DMS79 (cell line): ENCODE measurements at regions not wholly inside any gene's neighbourhood (a gene's known extent, or its start where the extent isn't known, plus 50 kb on each side); places are given as distances from the start of the nearest gene placed in this dataset.

Experiments
- DNase-seq: peaks from one replicate; lab custom pipeline; 2025; lab: John Stamatoyannopoulos, UW

GRCh38 chr2:15701991-15702390 is 110.3 kb downstream of the DDX1 start:
- no peak for DNase-seq

GRCh38 chr2:15702452-15702851 is 110.8 kb downstream of the DDX1 start:
- DNase-seq, result no peak

GRCh38 chr2:15703365-15703869 is 111.7 kb downstream of the DDX1 start:
- no peak for DNase-seq

- DNase-seq, result no peak
These were observed 112.6 kb downstream of the DDX1 start for GRCh38 chr2:15704086-15704787.

- no peak for DNase-seq
These were observed 113.1 kb downstream of the DDX1 start for GRCh38 chr2:15704788-15705115.

GRCh38 chr2:15705310-15705709 is 113.6 kb downstream of the DDX1 start:
- DNase-seq, result no peak

- no peak for DNase-seq
These were observed 114.2 kb downstream of the DDX1 start for GRCh38 chr2:15705839-15706386.

- DNase-seq, result no peak
These were observed 114.8 kb downstream of the DDX1 start for GRCh38 chr2:15706424-15706823.

- no peak for DNase-seq
These were observed 115.4 kb downstream of the DDX1 start for GRCh38 chr2:15706986-15707632.

GRCh38 chr2:15708161-15708560 is 116.5 kb downstream of the DDX1 start:
- no peak for DNase-seq

GRCh38 chr2:15708865-15709820 is 117.5 kb downstream of the DDX1 start:
- no peak for DNase-seq

GRCh38 chr2:15711126-15711860 is 119.6 kb downstream of the DDX1 start:
- DNase-seq, result no peak

GRCh38 chr2:15712551-15713342 is 121.1 kb downstream of the DDX1 start:
- no peak for DNase-seq

GRCh38 chr2:15713475-15713874 is 121.8 kb downstream of the DDX1 start:
- DNase-seq, result no peak

- DNase-seq, result no peak
These were observed 122.3 kb downstream of the DDX1 start for GRCh38 chr2:15714002-15714401.

GRCh38 chr2:15714609-15715008 is 122.9 kb downstream of the DDX1 start:
- DNase-seq, result no peak

- no peak for DNase-seq
These were observed 123.9 kb downstream of the DDX1 start for GRCh38 chr2:15715596-15715995.

- DNase-seq, result no peak
These were observed 126.7 kb downstream of the DDX1 start for GRCh38 chr2:15718103-15718943.

GRCh38 chr2:15718944-15719323 is 127.3 kb downstream of the DDX1 start:
- DNase-seq, result no peak
